Liver (tissue), 8 donors: ENCODE measurements at regions not wholly inside any gene's neighbourhood (a gene's known extent, or its start where the extent isn't known, plus 50 kb on each side); places are given as distances from the start of the nearest gene placed in this dataset.

Experiments
- DNase-seq: peaks from one replicate; pipeline ENCODE4 v3.0.0-alpha.2; 2017; ENCODE audit warnings: low spot score
- H3K27ac ChIP-seq, 2 donors: one replicate each; pipeline ENCODE4 v1.7.0; 2013; ENCODE audit warnings: inconsistent platforms in 2 of 2, low read length in 2 of 2, control low read depth in 1 of 2, low read depth in 1 of 2, mild to moderate bottlenecking in 1 of 2
- H3K27me3 ChIP-seq, 4 donors: one replicate each; pipeline versions ENCODE4 v1.6.1 to v1.7.0; 2013; ENCODE audit warnings: low read length in 3 of 4, inconsistent platforms in 1 of 4, mild to moderate bottlenecking in 1 of 4, moderate library complexity in 1 of 4; ENCODE audit not compliant: control insufficient read depth in 4 of 4, insufficient read depth in 4 of 4
- H3K36me3 ChIP-seq, 4 donors: one replicate each; pipeline versions ENCODE4 v1.6.1 to v1.7.0; 2013; ENCODE audit warnings: low read length in 3 of 4, mild to moderate bottlenecking in 3 of 4, low read depth in 1 of 4, moderate library complexity in 1 of 4; ENCODE audit not compliant: control insufficient read depth in 4 of 4, insufficient read depth in 3 of 4
- H3K4me1 ChIP-seq, 4 donors: one replicate each; pipeline versions ENCODE4 v1.6.1 to v1.7.0; 2013; ENCODE audit warnings: low read length in 3 of 4, mild to moderate bottlenecking in 3 of 4, moderate library complexity in 1 of 4; ENCODE audit not compliant: control insufficient read depth in 4 of 4, insufficient read depth in 4 of 4
- H3K4me3 ChIP-seq, 3 donors: one replicate each; pipeline versions ENCODE4 v1.6.1 to v1.7.0; 2013; ENCODE audit warnings: low read length in 3 of 3, control low read depth in 1 of 3, low read depth in 1 of 3, mild to moderate bottlenecking in 1 of 3
- H3K9ac ChIP-seq, 2 donors: one replicate each; pipeline ENCODE4 v1.7.0; 2013; ENCODE audit warnings: low read length in 2 of 2, mild to moderate bottlenecking in 2 of 2, moderate library complexity in 2 of 2, control low read depth in 1 of 2, low read depth in 1 of 2
- H3K9me3 ChIP-seq, 4 donors: one replicate each; pipeline versions ENCODE4 v1.6.1 to v1.7.0; 2013; ENCODE audit warnings: low read length in 3 of 4; ENCODE audit not compliant: control insufficient read depth in 4 of 4
- ATF3 ChIP-seq: IDR thresholded peaks from 2 replicates; pipeline ENCODE4 v1.6.1; 2016; ENCODE audit warnings: antibody characterized with exemption
- CTCF ChIP-seq: fragments of 150-350 bp; IDR thresholded peaks from 2 replicates; pipeline ENCODE4 v1.5.1; 2017; ENCODE audit warnings: improper control_type of control experiment, low read depth, low read length; ENCODE audit not compliant: missing input control
- EGR1 ChIP-seq, 2 donors: IDR thresholded peaks; 2 replicates each; pipeline ENCODE4 v1.6.1; 2016 to 2018; ENCODE audit warnings: antibody characterized with exemption in 2 of 2, low read depth in 2 of 2
- FOXA1 ChIP-seq: IDR thresholded peaks from 2 replicates; pipeline ENCODE4 v1.6.1; 2016; ENCODE audit warnings: antibody characterized with exemption
- FOXA2 ChIP-seq: IDR thresholded peaks from 2 replicates; pipeline ENCODE4 v1.6.1; 2016; ENCODE audit warnings: antibody characterized with exemption
- GABPA ChIP-seq, 2 donors: IDR thresholded peaks in 1 of 2; conservative IDR thresholded peaks in 1 of 2; 2 replicates each; pipeline ENCODE4 v1.6.1; 2016; ENCODE audit warnings: antibody characterized with exemption in 2 of 2, mild to moderate bottlenecking in 1 of 2, moderate library complexity in 1 of 2
- HNF4A ChIP-seq, 2 donors: conservative IDR thresholded peaks; 2 replicates each; pipeline ENCODE4 v1.6.1; 2016; ENCODE audit warnings: antibody characterized with exemption in 2 of 2, mild to moderate bottlenecking in 2 of 2
- HNF4G ChIP-seq: IDR thresholded peaks from 2 replicates; pipeline ENCODE4 v1.6.1; 2016; ENCODE audit warnings: antibody characterized with exemption
- JUND ChIP-seq, 2 donors: IDR thresholded peaks; 2 replicates each; pipeline ENCODE4 v1.6.1; 2016; ENCODE audit warnings: antibody characterized with exemption in 2 of 2
- MAX ChIP-seq: IDR thresholded peaks from 2 replicates; pipeline ENCODE4 v1.6.1; 2016; ENCODE audit warnings: antibody characterized with exemption
- NR2F2 ChIP-seq: IDR thresholded peaks from 2 replicates; pipeline ENCODE4 v1.6.1; 2016; ENCODE audit warnings: antibody characterized with exemption
- RAD21 ChIP-seq, 2 donors: IDR thresholded peaks; 2 replicates each; pipeline ENCODE4 v1.6.1; 2016; ENCODE audit warnings: antibody characterized with exemption in 2 of 2, mild to moderate bottlenecking in 2 of 2
- REST ChIP-seq: IDR thresholded peaks from 2 replicates; pipeline ENCODE4 v1.6.1; 2016; ENCODE audit warnings: antibody characterized with exemption, mild to moderate bottlenecking
- RXRA ChIP-seq, 2 donors: IDR thresholded peaks; 2 replicates each; pipeline ENCODE4 v1.6.1; 2017 to 2018; ENCODE audit warnings: antibody characterized with exemption in 2 of 2, mild to moderate bottlenecking in 1 of 2
- SP1 ChIP-seq: IDR thresholded peaks from 2 replicates; pipeline ENCODE4 v1.6.1; 2018; ENCODE audit warnings: antibody characterized with exemption, mild to moderate bottlenecking
- TAF1 ChIP-seq: conservative IDR thresholded peaks from 2 replicates; pipeline ENCODE4 v1.6.1; 2016; ENCODE audit warnings: antibody characterized with exemption, mild to moderate bottlenecking
- YY1 ChIP-seq: IDR thresholded peaks from 2 replicates; pipeline ENCODE4 v1.6.1; 2016; ENCODE audit warnings: antibody characterized with exemption, mild to moderate bottlenecking
- ZBTB33 ChIP-seq: IDR thresholded peaks from 2 replicates; pipeline ENCODE4 v1.6.1; 2016; ENCODE audit warnings: antibody characterized with exemption
- WGBS: extraction: QIAGEN DNeasy Blood & Tissue Kit; methylation state at CpG from one replicate; pipeline ENCODE4 v1.1.7; 2013; 5-methylcytosine and 5-hydroxymethylcytosine counted together
- donor health status: healthy.
- donor health status: healthy.
- donor health status: healthy.
- donor health status: healthy.
- donor health status: healthy.

GRCh38 chr12:24721191-24721590, 227.7 kb downstream of the BCAT1 start:
- no peak for DNase-seq
- no peak for TF ChIP-seq ZBTB33
- TF ChIP-seq ATF3, result no peak
- no peak for TF ChIP-seq RXRA (IDR thresholded peaks at IDR 0.05)
- no peak for TF ChIP-seq JUND (IDR thresholded peaks at IDR 0.05)
- TF ChIP-seq NR2F2, result no peak
- Histone ChIP-seq H3K36me3 (no peaks in the 10 kb centered on the region), H3K9ac (no peak overlapping the region), H3K4me3 (no peak overlapping the region), H3K27me3 (no peaks in the 10 kb centered on the region), H3K9me3 (no peaks in the 10 kb centered on the region), H3K4me1 (no peaks in the 10 kb centered on the region), H3K27ac (no peak overlapping the region)

- no peaks in the 10 kb centered on the region for H3K27me3 ChIP-seq
- TF ChIP-seq HNF4A (conservative IDR thresholded peaks at IDR 0.05), result no peak
- TF ChIP-seq TAF1, result no peak
- TF ChIP-seq HNF4G, result no peak
- no peak for TF ChIP-seq REST
- no peak for TF ChIP-seq SP1
- TF ChIP-seq ZBTB33, result no peak
- TF ChIP-seq FOXA1, result no peak
- no peak for TF ChIP-seq NR2F2
- no peak for TF ChIP-seq CTCF
- TF ChIP-seq GABPA (IDR thresholded peaks at IDR 0.05 in 1 of 2, conservative IDR thresholded peaks at IDR 0.05 in 1 of 2), result no peak
- TF ChIP-seq RXRA (IDR thresholded peaks at IDR 0.05), result no peak
- no peak for TF ChIP-seq YY1
- TF ChIP-seq JUND (IDR thresholded peaks at IDR 0.05), result no peak
- TF ChIP-seq EGR1 (IDR thresholded peaks at IDR 0.05; ENCODE audit: low read depth in 2 of 2), result no peak
- TF ChIP-seq ATF3, result no peak
- no peak for TF ChIP-seq FOXA2
- TF ChIP-seq RAD21 (IDR thresholded peaks at IDR 0.05), result no peak
- TF ChIP-seq MAX, result no peak
- H3K36me3 ChIP-seq, result no peaks in the 10 kb centered on the region
- no peaks in the 10 kb centered on the region for H3K9me3 ChIP-seq
- H3K4me1 ChIP-seq, result no peaks in the 10 kb centered on the region
- H3K9ac ChIP-seq, result no peak overlapping the region
- WGBS, result 64% methylated on average over 1 of the region's 1 CpG
- no peak overlapping the region for H3K27ac ChIP-seq
- H3K4me3 ChIP-seq, result no peak overlapping the region
- DNase-seq, result no peak
Observed at GRCh38 chr12:24719293-24719721, 229.6 kb downstream of the BCAT1 start.
